Neural crest cell (in vitro differentiated cells): ENCODE measurements at regions not wholly inside any gene's neighbourhood (a gene's known extent, or its start where the extent isn't known, plus 50 kb on each side); places are given as distances from the start of the nearest gene placed in this dataset.

Experiments
- DNase-seq: peaks from one replicate; pipeline ENCODE4 v3.0.0; 2021; ENCODE audit warnings: low read depth, mixed read lengths, low spot score
- H3K27ac Mint-ChIP-seq: one replicate; pipeline ENCODE4 v1.8.0; 2021; ENCODE audit warnings: mild to moderate bottlenecking, mixed read lengths; ENCODE audit not compliant: unreplicated experiment
- H3K27me3 Mint-ChIP-seq: 2 replicates; pipeline ENCODE4 v1.8.0; 2021; ENCODE audit warnings: low read depth, mild to moderate bottlenecking, mixed read lengths
- H3K36me3 Mint-ChIP-seq: 2 replicates; pipeline ENCODE4 v1.8.0; 2021; ENCODE audit warnings: low read depth, mild to moderate bottlenecking, mixed read lengths
- H3K4me1 Mint-ChIP-seq: 2 replicates; pipeline ENCODE4 v1.8.0; 2021; ENCODE audit warnings: mixed read lengths
- H3K4me3 Mint-ChIP-seq: one replicate; pipeline ENCODE4 v1.8.0; 2021; ENCODE audit warnings: mild to moderate bottlenecking, mixed read lengths
- H3K9me3 Mint-ChIP-seq: 2 replicates; pipeline ENCODE4 v1.8.0; 2021; ENCODE audit warnings: mixed read lengths
- CTCF ChIP-seq: fragments of 200-600 bp; sonication (generic); conservative IDR thresholded peaks from 2 replicates; pipeline ENCODE4 v1.5.0; 2021; ENCODE audit warnings: antibody characterized with exemption, mild to moderate bottlenecking

GRCh38 chr12:119266963-119267362 lies 67.6 kb upstream of the CCDC60 start:
- no peak for TF ChIP-seq CTCF
- H3K4me1 Mint-ChIP-seq, result peaks cover 8% of the 10 kb centered on the region
- peaks cover 5% of the 10 kb centered on the region for H3K27me3 Mint-ChIP-seq
- peaks cover 3% of the 10 kb centered on the region for H3K36me3 Mint-ChIP-seq
- no peak for DNase-seq
- peak overlapping the region; percentile 37 for H3K27ac Mint-ChIP-seq
- H3K4me3 Mint-ChIP-seq, result no peak overlapping the region
- H3K9me3 Mint-ChIP-seq, result peaks cover 5% of the 10 kb centered on the region

GRCh38 chr12:119274636-119275065 lies 59.9 kb upstream of the CCDC60 start:
- H3K27me3 Mint-ChIP-seq, result no peaks in the 10 kb centered on the region
- H3K4me1 Mint-ChIP-seq, result no peaks in the 10 kb centered on the region
- TF ChIP-seq CTCF, result no peak
- H3K4me3 Mint-ChIP-seq, result no peak overlapping the region
- peaks cover 3% of the 10 kb centered on the region for H3K9me3 Mint-ChIP-seq
- DNase-seq, result no peak
- H3K36me3 Mint-ChIP-seq, result no peaks in the 10 kb centered on the region
- no peak overlapping the region for H3K27ac Mint-ChIP-seq

GRCh38 chr12:119283310-119283709 lies 51.2 kb upstream of the CCDC60 start:
- H3K4me1 Mint-ChIP-seq, result peaks cover 14% of the 10 kb centered on the region
- peak overlapping the region; percentile 15 for H3K27ac Mint-ChIP-seq
- H3K4me3 Mint-ChIP-seq, result no peak overlapping the region
- H3K36me3 Mint-ChIP-seq, result no peaks in the 10 kb centered on the region
- H3K27me3 Mint-ChIP-seq, result no peaks in the 10 kb centered on the region
- no peak for TF ChIP-seq CTCF
- DNase-seq, result no peak
- no peaks in the 10 kb centered on the region for H3K9me3 Mint-ChIP-seq
